Upper lobe of left lung (tissue), 4 donors: ENCODE measurements at regions not wholly inside any gene's neighbourhood (a gene's known extent, or its start where the extent isn't known, plus 50 kb on each side); places are given as distances from the start of the nearest gene placed in this dataset.
"Not testable (repeated sequence)": the region's sequence is repeated elsewhere in the genome, so short reads cannot be mapped to it uniquely, and the experiment has no call there.

Experiments used
- EP300 ChIP-seq, 4 donors: sonication (generic); formaldehyde crosslinking; IDR thresholded peaks; one replicate each; pipeline ENCODE4 v1.5.1; 2017; ENCODE audit warnings: antibody characterized with exemption in 4 of 4, control low read depth in 2 of 4
- POLR2AphosphoS5 ChIP-seq, 2 donors: sonication (generic); formaldehyde crosslinking; IDR thresholded peaks; one replicate each; pipeline ENCODE4 v1.5.1; 2017; ENCODE audit warnings: antibody characterized with exemption in 2 of 2
- TF ChIP-seq, protein P1 (sequence below), 6 experiments: fragments of 450-650 bp in 4 of 6; fragments of 200-600 bp in 2 of 6; sonication (generic) in 2 of 6; IDR thresholded peaks; one replicate each; pipeline ENCODE4 v1.5.1; 2016 to 2019; ENCODE audit warnings: antibody characterized with exemption in 6 of 6

DNA sequence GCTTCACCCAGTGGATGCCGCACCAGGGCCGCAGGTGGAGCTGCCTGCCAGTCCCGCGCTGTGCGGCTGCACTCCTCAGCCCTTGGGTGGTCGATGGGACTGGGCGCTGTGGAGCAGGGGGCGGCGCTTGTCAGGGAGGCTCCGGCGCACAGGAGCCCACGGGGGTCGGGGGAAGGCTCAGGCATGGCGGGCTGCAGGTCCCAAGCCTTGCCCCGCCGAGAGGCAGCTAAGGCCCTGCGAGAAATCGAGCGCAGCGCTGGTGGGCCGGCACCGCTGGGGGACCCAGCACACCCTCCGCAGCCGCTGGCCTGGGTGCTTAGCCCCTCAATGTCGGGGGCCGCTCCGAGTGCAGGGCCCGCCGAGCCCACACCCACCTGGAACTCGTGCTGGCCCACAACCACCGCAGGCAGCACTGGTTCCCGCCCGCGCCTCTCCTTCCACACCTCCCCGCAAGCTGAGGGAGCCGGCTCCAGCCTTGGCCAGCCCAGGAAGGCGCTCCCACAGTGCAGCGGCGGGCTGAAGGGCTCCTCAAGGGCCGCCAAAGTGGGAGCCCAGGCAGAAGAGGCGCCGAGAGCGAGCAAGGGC, 725.5 kb upstream of the CA10 start:
- TF ChIP-seq, protein P1, sequence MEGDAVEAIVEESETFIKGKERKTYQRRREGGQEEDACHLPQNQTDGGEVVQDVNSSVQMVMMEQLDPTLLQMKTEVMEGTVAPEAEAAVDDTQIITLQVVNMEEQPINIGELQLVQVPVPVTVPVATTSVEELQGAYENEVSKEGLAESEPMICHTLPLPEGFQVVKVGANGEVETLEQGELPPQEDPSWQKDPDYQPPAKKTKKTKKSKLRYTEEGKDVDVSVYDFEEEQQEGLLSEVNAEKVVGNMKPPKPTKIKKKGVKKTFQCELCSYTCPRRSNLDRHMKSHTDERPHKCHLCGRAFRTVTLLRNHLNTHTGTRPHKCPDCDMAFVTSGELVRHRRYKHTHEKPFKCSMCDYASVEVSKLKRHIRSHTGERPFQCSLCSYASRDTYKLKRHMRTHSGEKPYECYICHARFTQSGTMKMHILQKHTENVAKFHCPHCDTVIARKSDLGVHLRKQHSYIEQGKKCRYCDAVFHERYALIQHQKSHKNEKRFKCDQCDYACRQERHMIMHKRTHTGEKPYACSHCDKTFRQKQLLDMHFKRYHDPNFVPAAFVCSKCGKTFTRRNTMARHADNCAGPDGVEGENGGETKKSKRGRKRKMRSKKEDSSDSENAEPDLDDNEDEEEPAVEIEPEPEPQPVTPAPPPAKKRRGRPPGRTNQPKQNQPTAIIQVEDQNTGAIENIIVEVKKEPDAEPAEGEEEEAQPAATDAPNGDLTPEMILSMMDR (IDR thresholded peaks at IDR 0.05): not testable (repeated sequence)
- not testable (repeated sequence) for TF ChIP-seq POLR2AphosphoS5, EP300 (IDR thresholded peaks at IDR 0.05)
